Hepatocyte (in vitro differentiated cells): ENCODE measurements at regions not wholly inside any gene's neighbourhood (a gene's known extent, or its start where the extent isn't known, plus 50 kb on each side); places are given as distances from the start of the nearest gene placed in this dataset.

Source experiments
- DNase-seq: peaks from one replicate; pipeline ENCODE4 v3.0.0-alpha.2; 2016; ENCODE audit warnings: low spot score
- H2AFZ ChIP-seq: fragments of 200-600 bp; sonication (generic); 2 replicates; pipeline ENCODE4 v1.6.0; 2016; ENCODE audit warnings: antibody characterized with exemption, mild to moderate bottlenecking
- H3K27ac ChIP-seq: fragments of 200-600 bp; sonication (generic); 2 replicates; pipeline ENCODE4 v1.5.1; 2016; ENCODE audit warnings: mild to moderate bottlenecking
- H3K27me3 ChIP-seq: fragments of 200-600 bp; sonication (generic); 2 replicates; pipeline ENCODE4 v1.6.1; 2016
- H3K36me3 ChIP-seq: fragments of 200-600 bp; sonication (generic); replicated peaks from 2 replicates; pipeline ENCODE4 v1.5.1; 2016; ENCODE audit warnings: low read depth; ENCODE audit not compliant: insufficient read depth
- H3K4me1 ChIP-seq: fragments of 200-600 bp; sonication (generic); 2 replicates; pipeline ENCODE4 v1.5.1; 2016; ENCODE audit warnings: mild to moderate bottlenecking, moderate library complexity; ENCODE audit not compliant: insufficient read depth
- H3K4me2 ChIP-seq: fragments of 200-600 bp; sonication (generic); 2 replicates; pipeline ENCODE4 v1.6.0; 2016
- H3K4me3 ChIP-seq: fragments of 200-600 bp; sonication (generic); 2 replicates; pipeline ENCODE4 v1.5.1; 2016; ENCODE audit warnings: mild to moderate bottlenecking
- H3K79me2 ChIP-seq: fragments of 200-600 bp; sonication (generic); 2 replicates; pipeline ENCODE4 v1.6.0; 2017; ENCODE audit warnings: mild to moderate bottlenecking
- H3K9me2 ChIP-seq: fragments of 200-600 bp; sonication (generic); replicated peaks from 2 replicates; pipeline ENCODE4 v1.6.0; 2017; ENCODE audit warnings: mild to moderate bottlenecking; ENCODE audit not compliant: insufficient read depth
- H3K9me3 ChIP-seq: fragments of 200-600 bp; sonication (generic); 2 replicates; pipeline ENCODE4 v1.5.1; 2016; ENCODE audit warnings: low read depth, mild to moderate bottlenecking
- H4K20me1 ChIP-seq: fragments of 200-600 bp; sonication (generic); 2 replicates; pipeline ENCODE4 v1.6.0; 2016; ENCODE audit warnings: mild to moderate bottlenecking; ENCODE audit not compliant: insufficient read depth, poor library complexity, severe bottlenecking
- CTCF ChIP-seq: fragments of 200-600 bp; sonication (generic); IDR thresholded peaks from 2 replicates; pipeline ENCODE4 v1.5.1; 2016; ENCODE audit warnings: antibody characterized with exemption, mild to moderate bottlenecking; ENCODE audit not compliant: poor library complexity
- EZH2 ChIP-seq: fragments of 200-600 bp; sonication (generic); IDR thresholded peaks from 2 replicates; pipeline ENCODE4 v1.6.1; 2016; ENCODE audit warnings: antibody characterized with exemption, mild to moderate bottlenecking, borderline replicate concordance
- EZH2phosphoT487 ChIP-seq: fragments of 200-600 bp; sonication (generic); IDR thresholded peaks from one replicate; pipeline ENCODE4 v1.6.1; 2018; ENCODE audit warnings: antibody characterized with exemption, mild to moderate bottlenecking, low read depth, moderate library complexity; ENCODE audit not compliant: unreplicated experiment, severe bottlenecking
- WGBS: methylation state at CpG from one replicate; pipeline ENCODE4 v1.1.6; 2016; ENCODE audit warnings: low lambda C conversion rate; ENCODE audit errors: missing lambda C conversion rate; 5-methylcytosine and 5-hydroxymethylcytosine counted together

- Histone ChIP-seq H4K20me1 (no peaks in the 10 kb centered on the region), H3K9me2 (no peaks in the 10 kb centered on the region), H3K27me3 (no peaks in the 10 kb centered on the region), H3K36me3 (no peaks in the 10 kb centered on the region), H3K4me1 (no peaks in the 10 kb centered on the region), H3K4me2 (no peak overlapping the region), H3K79me2 (no peaks in the 10 kb centered on the region), H3K4me3 (no peak overlapping the region), H2AFZ (no peak overlapping the region), H3K9me3 (no peaks in the 10 kb centered on the region), H3K27ac (no peak overlapping the region)
- no peak for DNase-seq
- WGBS: 75% methylated on average over 5 of the region's 5 CpGs
- no peak for TF ChIP-seq CTCF
- TF ChIP-seq EZH2: no peak
- no peak for TF ChIP-seq EZH2phosphoT487
Observed at GRCh38 chr15:25137013-25137412, 182.2 kb downstream of the SNRPN start.

GRCh38 chr15:25169318-25169717, 214.5 kb downstream of the SNRPN start:
- Histone ChIP-seq H3K79me2 (no peaks in the 10 kb centered on the region), H3K9me3 (peaks cover 3% of the 10 kb centered on the region), H2AFZ (no peak overlapping the region), H3K27ac (no peak overlapping the region), H3K4me2 (no peak overlapping the region), H3K36me3 (no peaks in the 10 kb centered on the region), H3K4me3 (no peak overlapping the region), H3K4me1 (no peaks in the 10 kb centered on the region), H4K20me1 (no peaks in the 10 kb centered on the region), H3K27me3 (no peaks in the 10 kb centered on the region), H3K9me2 (no peaks in the 10 kb centered on the region)
- 87% methylated on average over 15 of the region's 15 CpGs for WGBS
- TF ChIP-seq CTCF (no peak), EZH2phosphoT487 (no peak), EZH2 (no peak)
- DNase-seq: peak; percentile 1

GRCh38 chr15:25170113-25170731, 215.4 kb downstream of the SNRPN start:
- peak; percentile 2 for DNase-seq
- no peak overlapping the region for H3K4me3 ChIP-seq

GRCh38 chr15:25170781-25171110, 216.0 kb downstream of the SNRPN start:
- Histone ChIP-seq H3K9me3 (peaks cover 3% of the 10 kb centered on the region), H2AFZ (no peak overlapping the region), H3K36me3 (no peaks in the 10 kb centered on the region), H3K4me2 (no peak overlapping the region), H4K20me1 (no peaks in the 10 kb centered on the region), H3K9me2 (no peaks in the 10 kb centered on the region), H3K27me3 (no peaks in the 10 kb centered on the region), H3K4me3 (no peak overlapping the region), H3K4me1 (no peaks in the 10 kb centered on the region), H3K79me2 (no peaks in the 10 kb centered on the region), H3K27ac (no peak overlapping the region)
- no peak for TF ChIP-seq EZH2
- TF ChIP-seq EZH2phosphoT487: no peak
- TF ChIP-seq CTCF: no peak
- 84% methylated on average over 6 of the region's 6 CpGs for WGBS
- DNase-seq: peak; percentile 1

More at GRCh38 chr15:25170113-25170731, 215.4 kb downstream of the SNRPN start:
- Histone ChIP-seq H3K36me3 (no peaks in the 10 kb centered on the region), H3K9me3 (peaks cover 3% of the 10 kb centered on the region), H3K27me3 (no peaks in the 10 kb centered on the region), H3K9me2 (no peaks in the 10 kb centered on the region), H3K79me2 (no peaks in the 10 kb centered on the region), H2AFZ (no peak overlapping the region), H3K4me1 (no peaks in the 10 kb centered on the region), H4K20me1 (no peaks in the 10 kb centered on the region), H3K27ac (no peak overlapping the region), H3K4me2 (no peak overlapping the region)
- WGBS: 82% methylated on average over 18 of the region's 19 CpGs
- TF ChIP-seq EZH2phosphoT487: no peak
